HG03108 (cell line): ENCODE measurements at regions not wholly inside any gene's neighbourhood (a gene's known extent, or its start where the extent isn't known, plus 50 kb on each side); places are given as distances from the start of the nearest gene placed in this dataset.

Experiments
- ATAC-seq: cut with Tn5 transposase; IDR thresholded peaks from one replicate; pipeline ENCODE4 v1.9.1; 2021; ENCODE audit warnings: moderate library complexity; ENCODE audit not compliant: unreplicated experiment

DNA sequence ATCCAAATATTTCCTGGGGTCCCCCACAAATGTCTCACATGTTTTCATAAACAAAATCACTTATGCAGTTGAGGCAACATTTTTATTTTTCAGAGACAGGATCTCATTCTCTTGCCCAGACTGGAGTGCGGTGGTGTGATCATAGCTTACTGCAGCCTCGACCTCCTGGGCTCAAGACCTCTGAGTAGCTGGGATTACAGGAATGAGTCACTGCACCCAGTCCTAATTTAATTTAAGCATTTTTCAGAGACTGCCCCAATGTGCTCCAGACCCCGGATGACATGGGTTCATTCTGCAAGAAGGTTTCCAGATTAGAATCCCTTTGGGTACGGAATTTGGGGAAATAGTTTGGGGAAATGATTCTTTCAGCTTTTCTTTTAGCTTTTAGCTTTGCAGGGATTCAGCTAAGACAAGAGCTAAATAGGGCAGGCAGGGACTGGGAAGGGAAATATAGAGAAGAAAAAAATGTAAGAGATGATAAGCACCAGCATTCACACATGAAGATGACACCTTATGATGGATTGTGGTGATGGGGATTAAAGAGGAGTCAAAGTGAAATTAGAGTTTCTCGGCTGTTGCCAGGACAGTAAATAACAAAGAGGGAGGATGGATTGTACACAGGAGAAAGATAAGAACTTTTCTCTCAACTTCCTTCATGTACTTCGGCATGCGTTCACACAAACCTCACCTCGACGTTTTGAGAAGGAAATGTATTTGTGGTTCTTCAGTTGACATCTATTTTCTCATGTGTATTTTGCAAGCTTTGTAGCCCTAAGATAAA, 169.4 kb upstream of the TAB2 start:
- ATAC-seq, result no peak

DNA sequence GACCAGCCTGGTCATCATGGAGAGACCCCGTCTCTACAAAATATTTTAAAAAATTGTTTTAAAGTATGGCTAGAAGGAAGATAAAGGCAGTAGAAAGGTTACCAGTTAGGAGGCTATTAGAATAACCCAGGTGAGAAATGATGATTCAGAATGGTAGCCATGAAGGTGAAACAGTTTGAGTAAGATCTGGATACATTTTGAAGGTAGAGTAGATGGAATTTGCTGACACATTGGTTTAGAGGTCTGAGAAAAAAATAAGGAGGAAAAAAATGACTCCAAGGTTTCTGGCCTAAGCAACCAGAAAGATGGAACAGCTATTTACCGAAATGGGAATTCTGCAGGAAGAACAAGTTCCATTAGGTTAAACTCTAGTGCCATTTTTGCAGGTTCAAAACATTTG, 167.9 kb upstream of the TAB2 start:
- no peak for ATAC-seq

DNA sequence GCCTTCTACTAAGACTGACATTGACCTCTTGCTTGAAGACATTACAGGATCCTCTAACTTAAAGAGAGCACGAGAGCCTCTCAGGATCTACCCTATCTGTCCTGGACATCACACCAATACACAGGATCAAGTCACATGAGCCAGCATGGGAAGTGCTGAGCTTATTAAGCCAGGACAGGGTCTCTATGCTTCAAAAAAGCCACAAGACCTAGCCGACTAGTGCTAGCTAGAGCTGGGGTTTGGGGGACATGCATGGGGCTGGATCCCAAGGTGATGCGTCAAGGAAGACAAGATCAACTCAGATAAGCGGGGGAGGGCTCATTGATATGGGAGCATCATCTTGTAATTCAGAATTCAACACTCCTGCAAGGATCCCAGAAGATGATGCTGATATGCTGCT, 167.2 kb upstream of the TAB2 start:
- ATAC-seq, result no peak

DNA sequence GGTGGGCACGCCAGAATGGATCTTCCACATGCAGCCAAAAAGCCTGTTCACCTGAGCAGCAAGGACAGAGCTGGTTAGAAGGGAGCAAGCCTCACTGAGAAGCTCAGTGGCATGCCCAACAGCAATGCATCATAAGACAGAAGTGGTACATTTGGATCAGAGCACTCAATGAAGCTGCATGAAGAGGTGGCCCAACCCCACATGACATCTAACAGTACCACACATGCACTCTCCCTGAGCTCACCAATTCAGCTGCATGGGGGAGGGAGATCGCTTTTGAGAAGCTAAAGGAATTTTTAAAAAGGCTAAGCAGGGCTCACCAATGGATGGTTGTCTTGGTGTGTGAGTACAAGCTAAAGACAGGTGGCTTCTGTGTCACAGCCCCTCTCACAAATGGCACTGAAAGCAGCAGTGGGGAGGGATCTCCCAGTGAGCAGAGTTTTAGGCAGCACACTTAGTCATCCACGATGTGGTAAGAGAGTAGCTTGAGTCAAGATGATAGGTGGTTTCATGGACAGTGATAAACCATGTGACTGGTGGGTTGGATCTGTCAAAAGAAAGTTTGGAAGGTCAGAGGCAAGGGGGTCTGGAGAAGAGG, 166.6 kb upstream of the TAB2 start:
- no peak for ATAC-seq

DNA sequence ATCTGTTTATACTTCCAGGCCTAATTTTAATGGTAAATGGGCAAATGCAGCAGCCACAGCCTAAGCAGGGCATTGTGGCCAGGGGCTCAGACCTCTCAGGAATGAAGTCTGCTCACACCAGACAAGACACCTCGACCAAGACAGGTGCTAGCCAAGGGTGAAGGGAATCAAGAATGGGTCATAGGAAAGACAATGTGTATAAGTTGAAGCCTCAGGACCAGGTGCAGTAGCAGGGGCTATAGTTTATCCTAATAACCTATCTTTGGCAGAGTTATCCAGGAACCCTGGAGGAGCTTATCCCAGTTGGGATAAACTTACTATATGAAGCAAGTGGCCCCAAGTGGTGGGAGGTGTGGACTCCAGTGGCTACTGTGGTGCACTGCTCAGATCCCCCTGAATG, 165.0 kb upstream of the TAB2 start:
- no peak for ATAC-seq

DNA sequence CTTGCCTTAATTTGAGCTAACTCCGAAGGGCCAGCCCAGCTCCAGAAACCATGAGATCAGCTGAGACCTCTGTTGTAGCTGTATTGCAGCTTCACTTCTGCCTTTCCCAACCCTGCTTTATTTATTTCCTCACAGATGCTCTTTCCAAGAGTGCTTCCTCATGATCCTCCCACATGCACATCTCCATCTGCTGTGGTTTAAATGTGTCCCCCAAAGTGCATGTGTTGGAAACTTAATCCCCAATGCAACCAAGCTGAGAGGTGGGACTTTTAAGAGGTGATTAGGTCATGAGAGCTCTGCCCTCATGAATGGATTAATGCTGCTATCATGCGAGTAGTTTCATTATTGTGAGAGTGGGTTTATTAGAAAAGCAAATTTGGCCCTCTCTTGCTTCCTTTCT, 164.4 kb upstream of the TAB2 start:
- no peak for ATAC-seq

DNA sequence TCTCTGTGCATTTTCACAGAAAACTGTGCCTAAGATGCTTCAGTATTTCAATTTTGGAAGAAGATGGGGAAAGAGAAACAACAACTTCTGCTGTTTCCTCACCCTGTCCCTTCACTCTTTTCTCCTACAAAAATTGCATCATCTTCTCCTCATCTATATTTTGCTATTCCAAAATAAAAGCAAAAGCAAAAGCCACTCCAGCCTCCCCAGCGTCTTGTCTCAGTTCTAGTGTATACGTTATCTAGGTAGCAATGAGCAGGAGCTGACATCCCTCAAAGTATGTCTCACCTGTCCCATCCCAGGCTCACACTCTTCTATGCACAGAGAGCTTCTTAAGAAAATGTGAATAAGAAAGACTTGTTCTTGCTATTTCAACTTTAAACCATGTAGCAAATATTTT, 163.8 kb upstream of the TAB2 start:
- ATAC-seq, result no peak

DNA sequence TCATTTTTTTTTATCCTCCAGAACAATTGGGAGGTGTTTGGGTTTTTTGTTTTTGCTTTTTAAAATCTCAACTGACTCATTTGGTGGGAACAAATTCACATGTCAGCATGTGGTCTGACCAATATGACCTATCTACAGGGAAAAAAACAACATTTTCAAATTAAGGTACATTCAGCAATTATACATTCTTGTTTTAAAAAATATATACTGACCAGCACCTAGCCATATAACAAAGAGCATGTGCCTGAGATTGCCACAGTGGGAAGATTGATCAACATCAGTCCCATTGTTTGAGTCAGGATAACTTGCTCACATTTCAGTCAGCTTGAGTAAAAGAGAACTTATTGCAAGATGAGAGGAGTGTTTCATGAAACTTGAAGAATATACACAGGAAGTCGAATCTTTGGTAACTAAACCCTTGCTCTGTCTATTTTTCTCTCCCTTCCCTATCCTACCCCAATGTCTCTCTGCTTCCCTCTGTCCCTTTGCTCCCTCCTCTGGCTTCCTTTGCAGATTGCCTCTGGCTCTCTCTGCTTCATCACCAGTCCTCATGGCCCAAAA, 163.2 kb upstream of the TAB2 start:
- no peak for ATAC-seq

DNA sequence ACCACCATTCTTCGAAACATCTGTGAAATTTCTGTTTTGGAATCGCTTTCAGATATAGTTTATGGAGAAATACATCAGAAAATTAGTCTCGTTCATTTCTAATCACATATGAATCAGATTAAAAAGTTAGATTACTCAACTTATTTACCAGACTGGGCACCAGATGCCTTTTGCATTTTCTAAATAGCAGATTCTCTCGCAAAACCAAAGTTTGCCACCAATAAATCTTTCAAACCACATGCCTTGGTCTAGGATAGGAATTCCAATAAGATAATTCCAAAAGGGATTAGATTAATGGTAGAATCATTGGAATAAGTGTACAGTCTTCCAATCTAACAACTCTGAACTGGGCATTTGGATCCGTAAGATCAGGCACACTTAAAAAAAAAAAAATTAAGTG, 160.4 kb upstream of the TAB2 start:
- no peak for ATAC-seq

DNA sequence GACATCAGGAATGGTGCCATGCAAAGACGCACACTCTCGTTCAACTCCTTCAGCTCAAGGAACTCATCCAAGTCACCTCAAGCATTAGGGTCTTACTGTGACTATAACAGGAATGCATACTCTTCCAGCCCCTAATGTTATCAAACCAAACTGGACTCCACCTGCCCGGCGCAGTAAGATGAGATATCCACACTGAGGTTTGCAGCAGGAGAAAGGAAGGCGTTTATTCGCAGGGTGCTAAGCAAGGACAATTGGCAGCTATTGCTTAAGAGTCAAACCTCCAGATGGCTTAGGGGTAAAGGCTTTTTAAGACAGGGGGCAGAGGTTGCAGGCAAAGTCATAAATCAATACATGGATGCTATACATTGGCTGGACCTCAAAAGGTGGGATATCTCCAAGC, 159.4 kb upstream of the TAB2 start:
- no peak for ATAC-seq

DNA sequence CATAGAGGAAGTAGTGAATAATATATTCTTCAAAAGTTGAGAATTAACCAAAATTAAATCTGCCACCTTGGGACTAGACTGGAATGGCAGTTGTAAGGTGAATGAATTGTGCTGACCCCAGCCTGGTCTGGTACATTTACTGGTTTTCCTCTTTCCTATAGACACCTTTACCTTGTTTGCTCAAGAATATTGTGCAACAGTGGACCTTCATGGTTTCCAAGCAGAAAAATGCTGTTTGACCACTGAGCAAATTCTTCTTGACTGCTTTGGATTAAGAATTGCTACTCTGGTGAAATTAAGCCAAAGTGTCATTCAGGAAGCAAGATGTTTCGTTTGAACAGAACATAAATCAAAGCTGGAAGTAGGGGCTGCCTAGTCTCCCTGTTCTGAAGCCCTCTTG, 156.6 kb upstream of the TAB2 start:
- no peak for ATAC-seq

DNA sequence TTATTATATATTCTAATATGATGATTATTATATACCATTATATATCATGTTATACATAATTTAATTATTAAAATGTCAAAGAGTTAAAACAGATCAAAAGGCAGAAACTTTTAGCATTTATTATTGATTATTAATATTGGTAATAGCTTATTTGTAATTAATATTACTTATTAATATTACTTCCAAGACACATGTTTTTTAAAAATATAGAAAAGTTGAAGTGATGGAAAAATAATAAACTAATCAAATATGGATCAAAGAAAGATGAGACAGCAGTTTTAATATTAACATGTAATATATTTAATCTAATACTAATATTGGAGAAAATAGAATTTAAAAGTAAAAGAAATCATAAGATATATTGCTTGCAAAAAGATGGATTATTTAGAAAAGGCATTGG, 154.6 kb upstream of the TAB2 start:
- no peak for ATAC-seq

DNA sequence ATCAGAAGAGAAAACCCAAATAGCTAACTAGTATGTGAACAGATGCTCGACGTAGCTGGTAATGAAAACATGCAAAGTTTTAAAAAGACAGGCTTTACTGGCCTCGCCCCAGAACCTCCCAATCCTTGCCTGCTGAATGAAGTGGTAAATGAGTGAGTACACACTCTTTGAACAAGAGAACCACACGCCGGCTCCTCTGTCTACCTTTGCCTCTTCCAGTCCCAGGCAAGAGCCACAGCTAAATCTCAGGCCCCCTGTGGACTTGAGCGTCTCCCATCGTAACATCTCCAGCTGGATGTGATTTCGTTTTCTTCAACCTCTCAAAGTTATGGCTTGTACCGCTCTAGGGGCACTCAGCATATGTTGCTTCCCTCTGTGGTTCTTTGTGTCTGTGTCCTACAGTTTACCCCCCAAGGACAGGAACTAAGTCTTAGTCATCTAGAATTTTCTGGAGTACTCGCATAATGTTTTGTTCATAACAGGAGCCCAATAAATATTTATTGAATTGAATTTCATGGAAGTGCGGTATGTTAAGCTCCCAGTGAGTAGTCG, 153.2 kb upstream of the TAB2 start:
- no peak for ATAC-seq

DNA sequence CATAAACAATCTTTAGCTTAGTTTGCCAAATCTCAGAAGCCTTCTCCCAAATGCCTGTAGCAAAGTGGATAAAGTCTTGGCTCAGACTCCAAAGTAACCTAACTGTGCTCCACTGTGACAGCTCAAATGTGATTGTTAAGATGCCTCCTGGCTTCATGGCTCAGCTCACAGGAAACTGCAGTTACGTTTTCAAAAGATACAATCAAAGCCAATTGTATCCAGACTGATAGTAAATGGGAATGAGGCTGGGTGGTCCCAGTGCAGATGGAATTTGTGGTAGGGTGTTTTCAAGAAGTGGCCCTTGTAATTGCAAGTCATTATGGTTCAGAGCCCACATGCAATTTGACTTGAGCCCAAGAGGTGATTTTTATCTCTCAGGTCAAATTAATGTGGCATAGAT, 151.2 kb upstream of the TAB2 start:
- no peak for ATAC-seq

DNA sequence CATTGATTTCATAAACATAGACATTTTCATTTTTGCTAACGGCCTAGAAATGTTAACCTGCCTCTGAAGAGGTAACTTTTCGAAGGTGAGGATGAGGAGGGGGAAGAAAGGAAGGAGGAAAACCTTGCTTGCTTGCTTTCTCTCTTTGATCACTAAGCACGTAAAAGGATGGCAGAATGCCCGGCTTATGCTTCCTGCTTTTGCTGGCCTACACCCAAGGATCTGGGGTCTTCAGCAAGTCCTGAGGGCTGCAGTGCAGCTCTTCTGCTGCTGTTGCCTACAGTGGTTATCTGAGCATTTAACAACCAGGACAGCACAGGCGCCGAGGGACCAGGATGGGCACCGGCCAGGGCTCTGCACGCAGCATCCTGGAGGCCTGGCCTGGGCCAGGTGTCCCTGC, 150.8 kb upstream of the TAB2 start:
- no peak for ATAC-seq

DNA sequence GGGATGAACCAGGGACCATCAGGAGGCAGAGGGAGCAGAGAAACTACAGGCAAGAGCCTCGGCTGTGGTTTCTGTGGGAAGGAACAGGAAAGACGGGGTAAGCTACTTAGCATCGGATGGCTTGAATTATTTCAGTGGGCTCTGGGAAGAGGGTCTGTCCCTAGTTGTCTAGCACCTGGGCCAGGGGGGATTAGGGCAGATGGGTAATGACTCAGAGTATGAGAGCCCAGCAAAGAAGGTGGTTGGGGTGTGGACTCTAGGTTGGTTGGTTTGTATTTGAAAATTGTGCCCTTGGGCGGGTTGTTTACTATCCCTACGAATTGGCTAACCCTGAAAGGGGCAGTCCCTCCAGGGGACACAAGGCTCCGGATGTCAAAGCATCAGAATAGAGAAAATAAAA, 148.5 kb upstream of the TAB2 start:
- ATAC-seq, result no peak

DNA sequence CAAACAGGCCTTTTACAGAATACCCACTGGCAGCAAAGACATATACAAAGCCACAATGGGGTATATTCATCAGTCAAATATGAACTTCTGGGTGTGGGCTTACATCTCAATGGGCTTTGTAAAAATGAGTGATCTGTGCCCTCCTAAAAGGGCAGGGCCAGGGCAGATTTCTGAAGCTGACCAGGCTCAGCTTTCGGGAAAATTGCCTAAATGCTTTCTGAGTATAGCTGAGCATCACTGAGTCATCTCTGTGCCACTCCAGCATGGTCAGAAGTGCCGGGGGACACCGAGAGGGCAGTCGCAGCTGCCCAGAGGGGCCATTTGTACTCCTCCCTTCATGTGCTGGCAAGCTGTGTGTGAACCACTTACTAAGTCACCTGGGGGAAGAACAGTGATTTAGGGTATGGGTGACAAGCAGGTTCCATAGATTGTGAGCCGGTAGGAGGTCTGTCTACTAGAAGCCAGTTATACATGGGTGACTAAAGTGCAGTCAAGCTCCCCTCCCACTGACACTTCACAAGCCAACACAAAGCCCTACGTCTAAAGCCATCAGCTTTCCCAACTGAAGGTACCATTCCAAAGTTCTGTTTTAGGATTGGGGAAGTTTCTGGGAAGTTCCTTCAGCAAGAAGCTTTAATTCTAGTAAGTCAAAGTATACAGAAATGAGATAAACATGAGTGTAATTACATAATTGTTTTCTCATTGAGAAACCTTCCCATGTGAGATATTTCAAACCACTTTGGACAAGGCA, 147.6 kb upstream of the TAB2 start:
- ATAC-seq, result no peak

DNA sequence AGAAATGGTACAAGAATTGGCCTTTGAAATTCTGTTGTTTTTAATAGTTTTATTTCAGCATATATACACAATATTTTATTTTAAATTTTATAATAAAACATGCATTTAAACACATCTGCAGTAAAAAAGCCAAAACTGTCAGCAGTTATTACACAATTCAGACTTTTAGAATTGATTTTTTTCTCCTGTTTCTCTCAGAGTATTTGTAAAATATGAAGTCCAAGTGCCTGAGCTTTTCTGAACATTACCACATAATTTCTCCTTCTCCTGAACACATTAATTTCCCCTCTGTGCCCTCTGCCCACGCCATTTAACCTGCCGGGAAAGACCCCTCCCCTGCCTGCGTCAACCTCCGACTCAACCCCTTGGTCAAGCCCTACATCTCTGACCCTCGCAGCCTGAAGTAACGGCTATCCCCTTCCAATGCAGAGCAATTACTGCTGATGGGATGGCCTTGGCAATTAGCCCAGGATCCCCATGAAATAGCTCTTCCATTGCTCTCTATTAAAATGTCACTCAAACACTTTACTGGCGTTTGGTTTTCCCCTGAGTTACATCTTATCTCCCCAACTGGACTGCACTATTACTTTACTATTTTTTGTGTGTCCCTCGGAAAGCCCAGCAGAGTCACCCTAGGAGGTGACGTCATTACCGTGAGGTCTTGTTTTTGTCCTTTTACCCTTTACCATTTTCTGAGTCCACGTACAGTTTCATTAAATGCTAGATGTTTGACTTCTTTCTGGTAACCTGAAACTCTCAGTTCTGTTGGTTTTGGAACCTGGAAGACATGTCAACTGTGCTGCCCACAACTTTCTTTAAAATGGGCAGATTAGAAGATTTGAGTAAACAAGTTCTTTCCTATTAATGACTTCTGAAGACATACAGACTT, 146.7 kb upstream of the TAB2 start:
- ATAC-seq, result no peak

DNA sequence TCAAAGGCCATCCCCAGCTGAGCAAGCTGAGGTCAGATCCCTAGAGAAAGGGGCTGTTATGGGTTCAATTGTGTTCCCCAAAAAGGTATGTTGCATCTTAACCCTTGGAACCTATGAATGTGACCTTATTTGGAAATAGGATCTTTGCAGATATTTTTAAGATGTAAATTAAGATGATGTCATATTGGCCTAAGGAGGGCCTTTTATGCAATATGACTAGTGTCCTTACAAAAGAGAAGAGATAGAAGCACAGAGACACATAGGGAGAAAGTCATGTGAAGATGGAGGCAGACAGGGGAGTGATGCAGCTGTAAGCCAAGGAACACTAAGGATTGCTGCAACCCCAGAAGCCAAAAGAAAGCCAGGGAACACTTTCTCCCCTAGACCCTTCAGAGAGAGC, 144.3 kb upstream of the TAB2 start:
- ATAC-seq, result no peak

DNA sequence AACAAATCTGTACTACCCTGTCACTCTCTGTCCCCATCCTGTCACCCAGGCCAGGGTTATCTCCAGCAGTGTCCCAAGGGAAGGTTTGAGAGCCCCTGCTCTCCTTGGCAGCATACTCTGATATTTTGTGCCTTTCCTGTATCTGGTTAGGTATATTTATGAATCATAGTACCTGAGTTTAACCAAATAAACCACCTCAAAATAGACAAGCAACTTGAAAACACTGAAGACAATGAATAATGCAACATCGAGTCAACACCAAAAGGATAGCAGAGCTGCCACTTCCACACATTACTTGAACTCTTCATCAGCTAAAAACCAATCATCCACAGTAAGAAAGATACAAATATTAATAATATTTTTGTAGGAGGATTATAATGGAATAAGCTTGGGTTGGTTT, 142.6 kb upstream of the TAB2 start:
- no peak for ATAC-seq
